ENCODE measurements at regions not wholly inside any gene's neighbourhood (a gene's known extent, or its start where the extent isn't known, plus 50 kb on each side); places are given as distances from the start of the nearest gene placed in this dataset.

- no peaks in the 10 kb centered on the region for H3K9me1 ChIP-seq (ENCODE audit: control insufficient read depth, insufficient read depth, low read length)
- no peak overlapping the region for H3K9ac ChIP-seq (ENCODE audit: insufficient read depth in 1 of 2, low read depth in 2 of 2, low read length in 2 of 2)
- ChIA-PET POLR2A (no interaction called here), CTCF (ENCODE audit: low intra/inter-chr PET ratio) (no interaction called here)
- H3K36me3 ChIP-seq (ENCODE audit: control insufficient read depth, insufficient read depth, low read length) = no peaks in the 10 kb centered on the region
- H3K79me2 ChIP-seq (ENCODE audit: control insufficient read depth, insufficient read depth, low read length) = no peaks in the 10 kb centered on the region
- H3K4me2 ChIP-seq (ENCODE audit: insufficient read depth, low read length) = no peak overlapping the region
- intact Hi-C loops (cut with micrococcal nuclease) (no loop called here), in situ Hi-C loops (cut with MboI) (no loop called here)
- H2AFZ ChIP-seq (ENCODE audit: low read depth, low read length) = no peak overlapping the region
- H3K4me3 ChIP-seq = no peak overlapping the region
- BruUV-seq (replicated peaks) = no TSS peak
- H3K4me1 ChIP-seq (replicated peaks in 1 of 2; ENCODE audit: control insufficient read depth in 2 of 2, insufficient read depth in 2 of 2, low read length in 2 of 2) = no peaks in the 10 kb centered on the region
- no peaks in the 10 kb centered on the region for H3K27me3 ChIP-seq (ENCODE audit: control insufficient read depth in 2 of 2, insufficient read depth in 2 of 2, low read length in 2 of 2)
- ATAC-seq = no peak
- TF ChIP-seq SOX6 (IDR thresholded peaks at IDR 0.05) (no peak), ZNF76 (CRISPR knock-in tag; IDR thresholded peaks at IDR 0.05; ENCODE audit: borderline replicate concordance) (no peak), ILF3 (IDR thresholded peaks at IDR 0.05; ENCODE audit: borderline replicate concordance) (no peak), GTF3C2 (IDR thresholded peaks at IDR 0.05; ENCODE audit: borderline replicate concordance, extremely low read depth, insufficient read length) (no peak), CBX8 (IDR thresholded peaks at IDR 0.05; ENCODE audit: borderline replicate concordance, extremely low read depth, low read depth, low read length, poor library complexity, severe bottlenecking) (no peak), SIN3A (IDR thresholded peaks at IDR 0.05; ENCODE audit: borderline replicate concordance in 2 of 2, control insufficient read depth in 1 of 2, low read depth in 2 of 2, low read length in 2 of 2) (no peak), ZBED1 (IDR thresholded peaks at IDR 0.05) (no peak), NR2F6 (CRISPR knock-in tag; IDR thresholded peaks at IDR 0.05) (no peak), IFI16 (CRISPR knock-in tag; IDR thresholded peaks at IDR 0.05) (no peak), GTF2B (IDR thresholded peaks at IDR 0.05; ENCODE audit: extremely low read depth, insufficient read length) (no peak), COPS2 (conservative IDR thresholded peaks at IDR 0.05) (no peak), ZNF707 (CRISPR knock-in tag; conservative IDR thresholded peaks at IDR 0.05) (no peak), KLF10 (CRISPR knock-in tag; IDR thresholded peaks at IDR 0.05) (no peak), ZNF766 (CRISPR knock-in tag; conservative IDR thresholded peaks at IDR 0.05) (no peak), CBFA2T2 (conservative IDR thresholded peaks at IDR 0.05) (no peak)
- H4K20me1 ChIP-seq (replicated peaks; ENCODE audit: control insufficient read depth, insufficient read depth, low read length) = no peaks in the 10 kb centered on the region
- no peak overlapping the region for H3K27ac ChIP-seq (ENCODE audit: extremely low read depth, low read depth, low read length)
- no peaks in the 10 kb centered on the region for H3K9me3 ChIP-seq (replicated peaks; ENCODE audit: control insufficient read depth, insufficient read depth, low read depth, low read length)
- 3% methylated on average over 2 of the region's 2 CpGs for WGBS (ENCODE audit: insufficient coverage, low coverage, missing lambda C conversion rate)
- DNase-seq (ENCODE audit: extremely low read depth in 1 of 4, low spot score in 3 of 4) = no peak
- no peak for FAIRE-seq
These were observed 165.0 kb downstream of the RBM46 start for GRCh38 chr4:154946113-154946512.

Data from K562 (cell line).